Tibial nerve (tissue), 4 donors: ENCODE measurements at regions not wholly inside any gene's neighbourhood (a gene's known extent, or its start where the extent isn't known, plus 50 kb on each side); places are given as distances from the start of the nearest gene placed in this dataset.
A peak's percentile ranks its signal among the peaks of the same experiment; 100 is the strongest.

ENCODE experiments used
- DNase-seq, 2 donors: peaks; one replicate each; pipeline ENCODE4 v3.0.0-alpha.2; 2019; ENCODE audit warnings: low spot score in 2 of 2
- H3K27ac ChIP-seq, 4 donors: fragments of 200-600 bp; sonication (generic) in 3 of 4; one replicate each; pipeline ENCODE4 v1.5.1; 2017 to 2019; ENCODE audit warnings: mild to moderate bottlenecking in 1 of 4
- H3K27me3 ChIP-seq, 2 donors: fragments of 200-600 bp; sonication (generic) in 1 of 2; one replicate each; pipeline versions ENCODE4 v1.5.1 to v1.6.0; 2017 to 2019
- H3K36me3 ChIP-seq, 3 donors: fragments of 200-600 bp; sonication (generic); one replicate each; pipeline ENCODE4 v1.5.1; 2018 to 2019
- H3K4me1 ChIP-seq, 4 donors: fragments of 200-600 bp; sonication (generic) in 3 of 4; one replicate each; pipeline ENCODE4 v1.5.1; 2017 to 2019
- H3K4me3 ChIP-seq, 4 donors: fragments of 200-600 bp; sonication (generic) in 3 of 4; one replicate each; pipeline ENCODE4 v1.5.1; 2017 to 2019; ENCODE audit warnings: mild to moderate bottlenecking in 1 of 4, moderate library complexity in 1 of 4
- H3K9me3 ChIP-seq, 4 donors: fragments of 200-600 bp; sonication (generic) in 3 of 4; one replicate each; pipeline ENCODE4 v1.5.1; 2017 to 2019
- CTCF ChIP-seq, 5 experiments: fragments of 200-600 bp in 3 of 5; fragments of 450-650 bp in 2 of 5; sonication (generic) in 3 of 5; IDR thresholded peaks; one replicate each; pipeline ENCODE4 v1.5.1; 2016 to 2019; ENCODE audit warnings: antibody characterized with exemption in 5 of 5, mild to moderate bottlenecking in 3 of 5, moderate library complexity in 2 of 5
- EP300 ChIP-seq, 2 donors: sonication (generic); formaldehyde crosslinking; IDR thresholded peaks; one replicate each; pipeline ENCODE4 v1.6.1; 2017; ENCODE audit warnings: antibody characterized with exemption in 2 of 2, mild to moderate bottlenecking in 1 of 2
- POLR2A ChIP-seq, 2 donors: fragments of 450-650 bp; IDR thresholded peaks; one replicate each; pipeline ENCODE4 v1.6.1; 2017; ENCODE audit warnings: antibody characterized with exemption in 2 of 2, mild to moderate bottlenecking in 2 of 2, moderate library complexity in 2 of 2
- WGBS, 2 donors: methylation state at CpG; one replicate each; pipeline ENCODE4 v1.1.5; 2018; 5-methylcytosine and 5-hydroxymethylcytosine counted together

- TF ChIP-seq CTCF (IDR thresholded peaks at IDR 0.05) (no peak), POLR2A (IDR thresholded peaks at IDR 0.05) (no peak), EP300 (IDR thresholded peaks at IDR 0.05) (no peak)
- DNase-seq, result no peak
- H3K4me1 ChIP-seq, result no peaks in the 10 kb centered on the region
- H3K9me3 ChIP-seq, result peaks cover 0 to under 1% (median 0%) of the 10 kb centered on the region in 4 donors
- no peak overlapping the region for H3K27ac ChIP-seq
- WGBS, 2 donors, result 90 to 97% methylated on average over 1 of the region's 1 CpG
- no peak overlapping the region for H3K4me3 ChIP-seq
- no peaks in the 10 kb centered on the region for H3K27me3 ChIP-seq
- H3K36me3 ChIP-seq, result no peaks in the 10 kb centered on the region
Observed at GRCh38 chr4:72918362-72918761, 151.2 kb downstream of the COX18 start.

- DNase-seq, result no peak
- Histone ChIP-seq H3K9me3 (no peaks in the 10 kb centered on the region), H3K4me3 (no peak overlapping the region), H3K36me3 (no peaks in the 10 kb centered on the region), H3K27ac (no peak overlapping the region), H3K27me3 (no peaks in the 10 kb centered on the region), H3K4me1 (no peaks in the 10 kb centered on the region)
- 44 to 72% methylated on average over 5 of the region's 5 CpGs for WGBS, 2 donors
- no peak for TF ChIP-seq POLR2A (IDR thresholded peaks at IDR 0.05)
- TF ChIP-seq CTCF (IDR thresholded peaks at IDR 0.05), result no peak
- no peak for TF ChIP-seq EP300 (IDR thresholded peaks at IDR 0.05)
Observed at GRCh38 chr4:72911316-72911715, 158.2 kb downstream of the COX18 start.

- H3K27ac ChIP-seq, result no peak overlapping the region
- TF ChIP-seq CTCF (IDR thresholded peaks at IDR 0.05), result peak in 1 of 5 experiments; percentile 38
- no peak for TF ChIP-seq POLR2A (IDR thresholded peaks at IDR 0.05)
- no peak for TF ChIP-seq EP300 (IDR thresholded peaks at IDR 0.05)
- no peak overlapping the region for H3K4me3 ChIP-seq
- H3K9me3 ChIP-seq, result no peaks in the 10 kb centered on the region
- DNase-seq, result peak in 1 of 2 donors; percentile 17
- WGBS, 2 donors, result 8 to 20% methylated on average over 1 of the region's 1 CpG
- H3K27me3 ChIP-seq, result no peaks in the 10 kb centered on the region
- H3K36me3 ChIP-seq, result no peaks in the 10 kb centered on the region
- no peaks in the 10 kb centered on the region for H3K4me1 ChIP-seq
Observed at GRCh38 chr4:72909461-72909860, 160.1 kb downstream of the COX18 start.

- H3K4me1 ChIP-seq, result no peaks in the 10 kb centered on the region
- H3K36me3 ChIP-seq, result no peaks in the 10 kb centered on the region
- 41 to 48% methylated on average over 1 of the region's 1 CpG for WGBS, 2 donors
- H3K27me3 ChIP-seq, result no peaks in the 10 kb centered on the region
- TF ChIP-seq CTCF (IDR thresholded peaks at IDR 0.05) (no peak), POLR2A (IDR thresholded peaks at IDR 0.05) (no peak), EP300 (IDR thresholded peaks at IDR 0.05) (no peak)
- no peak for DNase-seq
- H3K4me3 ChIP-seq, result no peak overlapping the region
- H3K9me3 ChIP-seq, result no peaks in the 10 kb centered on the region
- H3K27ac ChIP-seq, result no peak overlapping the region
Observed at GRCh38 chr4:72902354-72902753, 167.2 kb downstream of the COX18 start.

- no peak for DNase-seq
- WGBS, 2 donors, result 68 to 79% methylated on average over 2 of the region's 2 CpGs
- no peaks in the 10 kb centered on the region for H3K27me3 ChIP-seq
- H3K36me3 ChIP-seq, result no peaks in the 10 kb centered on the region
- no peaks in the 10 kb centered on the region for H3K9me3 ChIP-seq
- no peaks in the 10 kb centered on the region for H3K4me1 ChIP-seq
- TF ChIP-seq EP300 (IDR thresholded peaks at IDR 0.05), result no peak
- no peak for TF ChIP-seq CTCF (IDR thresholded peaks at IDR 0.05)
- no peak for TF ChIP-seq POLR2A (IDR thresholded peaks at IDR 0.05)
- no peak overlapping the region for H3K27ac ChIP-seq
- no peak overlapping the region for H3K4me3 ChIP-seq
Observed at GRCh38 chr4:72901553-72901952, 168.0 kb downstream of the COX18 start.
